Liver (tissue), 7 donors: ENCODE measurements at regions not wholly inside any gene's neighbourhood (a gene's known extent, or its start where the extent isn't known, plus 50 kb on each side); places are given as distances from the start of the nearest gene placed in this dataset.

Source experiments
- DNase-seq: peaks from one replicate; pipeline ENCODE4 v3.0.0-alpha.2; 2017; ENCODE audit warnings: low spot score
- H3K27ac ChIP-seq, 2 donors: one replicate each; pipeline ENCODE4 v1.7.0; 2013; ENCODE audit warnings: inconsistent platforms in 2 of 2, low read length in 2 of 2, control low read depth in 1 of 2, low read depth in 1 of 2, mild to moderate bottlenecking in 1 of 2
- H3K27me3 ChIP-seq, 4 donors: one replicate each; pipeline versions ENCODE4 v1.6.1 to v1.7.0; 2013; ENCODE audit warnings: low read length in 3 of 4, inconsistent platforms in 1 of 4, mild to moderate bottlenecking in 1 of 4, moderate library complexity in 1 of 4; ENCODE audit not compliant: control insufficient read depth in 4 of 4, insufficient read depth in 4 of 4
- H3K36me3 ChIP-seq, 4 donors: one replicate each; pipeline versions ENCODE4 v1.6.1 to v1.7.0; 2013; ENCODE audit warnings: low read length in 3 of 4, mild to moderate bottlenecking in 3 of 4, low read depth in 1 of 4, moderate library complexity in 1 of 4; ENCODE audit not compliant: control insufficient read depth in 4 of 4, insufficient read depth in 3 of 4
- H3K4me1 ChIP-seq, 4 donors: one replicate each; pipeline versions ENCODE4 v1.6.1 to v1.7.0; 2013; ENCODE audit warnings: low read length in 3 of 4, mild to moderate bottlenecking in 3 of 4, moderate library complexity in 1 of 4; ENCODE audit not compliant: control insufficient read depth in 4 of 4, insufficient read depth in 4 of 4
- H3K4me3 ChIP-seq, 3 donors: one replicate each; pipeline versions ENCODE4 v1.6.1 to v1.7.0; 2013; ENCODE audit warnings: low read length in 3 of 3, control low read depth in 1 of 3, low read depth in 1 of 3, mild to moderate bottlenecking in 1 of 3
- H3K9ac ChIP-seq, 2 donors: one replicate each; pipeline ENCODE4 v1.7.0; 2013; ENCODE audit warnings: low read length in 2 of 2, mild to moderate bottlenecking in 2 of 2, moderate library complexity in 2 of 2, control low read depth in 1 of 2, low read depth in 1 of 2
- H3K9me3 ChIP-seq, 4 donors: one replicate each; pipeline versions ENCODE4 v1.6.1 to v1.7.0; 2013; ENCODE audit warnings: low read length in 3 of 4; ENCODE audit not compliant: control insufficient read depth in 4 of 4
- EGR1 ChIP-seq, 2 donors: IDR thresholded peaks; 2 replicates each; pipeline ENCODE4 v1.6.1; 2016 to 2018; ENCODE audit warnings: antibody characterized with exemption in 2 of 2, low read depth in 2 of 2
- FOXA1 ChIP-seq: IDR thresholded peaks from 2 replicates; pipeline ENCODE4 v1.6.1; 2016; ENCODE audit warnings: antibody characterized with exemption
- GABPA ChIP-seq, 2 donors: IDR thresholded peaks in 1 of 2; conservative IDR thresholded peaks in 1 of 2; 2 replicates each; pipeline ENCODE4 v1.6.1; 2016; ENCODE audit warnings: antibody characterized with exemption in 2 of 2, mild to moderate bottlenecking in 1 of 2, moderate library complexity in 1 of 2
- HNF4A ChIP-seq, 2 donors: conservative IDR thresholded peaks; 2 replicates each; pipeline ENCODE4 v1.6.1; 2016; ENCODE audit warnings: antibody characterized with exemption in 2 of 2, mild to moderate bottlenecking in 2 of 2
- HNF4G ChIP-seq: IDR thresholded peaks from 2 replicates; pipeline ENCODE4 v1.6.1; 2016; ENCODE audit warnings: antibody characterized with exemption
- JUND ChIP-seq, 2 donors: IDR thresholded peaks; 2 replicates each; pipeline ENCODE4 v1.6.1; 2016; ENCODE audit warnings: antibody characterized with exemption in 2 of 2
- NR2F2 ChIP-seq: IDR thresholded peaks from 2 replicates; pipeline ENCODE4 v1.6.1; 2016; ENCODE audit warnings: antibody characterized with exemption
- RAD21 ChIP-seq, 2 donors: IDR thresholded peaks; 2 replicates each; pipeline ENCODE4 v1.6.1; 2016; ENCODE audit warnings: antibody characterized with exemption in 2 of 2, mild to moderate bottlenecking in 2 of 2
- RXRA ChIP-seq, 2 donors: IDR thresholded peaks; 2 replicates each; pipeline ENCODE4 v1.6.1; 2017 to 2018; ENCODE audit warnings: antibody characterized with exemption in 2 of 2, mild to moderate bottlenecking in 1 of 2
- SP1 ChIP-seq: IDR thresholded peaks from 2 replicates; pipeline ENCODE4 v1.6.1; 2018; ENCODE audit warnings: antibody characterized with exemption, mild to moderate bottlenecking
- TAF1 ChIP-seq: conservative IDR thresholded peaks from 2 replicates; pipeline ENCODE4 v1.6.1; 2016; ENCODE audit warnings: antibody characterized with exemption, mild to moderate bottlenecking
- YY1 ChIP-seq: IDR thresholded peaks from 2 replicates; pipeline ENCODE4 v1.6.1; 2016; ENCODE audit warnings: antibody characterized with exemption, mild to moderate bottlenecking
- WGBS: extraction: QIAGEN DNeasy Blood & Tissue Kit; methylation state at CpG from one replicate; pipeline ENCODE4 v1.1.7; 2013; 5-methylcytosine and 5-hydroxymethylcytosine counted together
- TF ChIP-seq, protein P1 (sequence below): IDR thresholded peaks from 2 replicates; pipeline ENCODE4 v1.6.1; 2016; ENCODE audit warnings: antibody characterized with exemption
- TF ChIP-seq, protein P2 (sequence below): IDR thresholded peaks from 2 replicates; pipeline ENCODE4 v1.6.1; 2016; ENCODE audit warnings: antibody characterized with exemption
- TF ChIP-seq, protein P3 (sequence below): IDR thresholded peaks from 2 replicates; pipeline ENCODE4 v1.6.1; 2016; ENCODE audit warnings: antibody characterized with exemption
- TF ChIP-seq, protein P4 (sequence below): IDR thresholded peaks from 2 replicates; pipeline ENCODE4 v1.6.1; 2016; ENCODE audit warnings: antibody characterized with exemption, mild to moderate bottlenecking
- donor health status: healthy.
- donor health status: healthy.
- donor health status: healthy.
- donor health status: healthy.

DNA sequence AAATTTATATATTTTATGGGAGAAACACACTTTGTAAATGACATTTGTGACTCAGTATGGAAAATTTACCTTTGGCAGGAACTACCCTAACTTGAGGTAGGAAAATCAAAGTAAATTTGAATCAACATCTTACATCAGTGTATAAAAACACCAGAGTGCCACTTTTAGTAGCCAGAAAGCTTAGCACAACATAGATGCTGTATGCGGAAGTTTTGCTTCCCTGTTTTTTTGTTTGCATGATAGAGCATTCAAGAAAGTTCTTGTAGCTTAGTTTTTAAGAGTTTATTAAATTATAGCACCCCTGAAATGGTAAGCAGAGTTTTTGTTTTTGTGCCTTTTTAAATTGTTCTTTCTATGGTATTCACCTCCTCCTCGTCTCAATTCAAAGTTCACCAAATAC, 120.8 kb upstream of the RAP2B start:
- WGBS: 94% methylated on average over 2 of the region's 2 CpGs
- no peaks in the 10 kb centered on the region for H3K36me3 ChIP-seq
- H3K9me3 ChIP-seq: no peaks in the 10 kb centered on the region
- no peak overlapping the region for H3K27ac ChIP-seq
- H3K27me3 ChIP-seq: peaks cover 0 to 2% (median 0%) of the 10 kb centered on the region in 4 donors
- H3K4me3 ChIP-seq: no peak overlapping the region
- TF ChIP-seq JUND (IDR thresholded peaks at IDR 0.05): no peak
- TF ChIP-seq GABPA (IDR thresholded peaks at IDR 0.05 in 1 of 2, conservative IDR thresholded peaks at IDR 0.05 in 1 of 2): no peak
- no peak for TF ChIP-seq TAF1
- no peak for TF ChIP-seq EGR1 (IDR thresholded peaks at IDR 0.05; ENCODE audit: low read depth in 2 of 2)
- TF ChIP-seq, protein P1, sequence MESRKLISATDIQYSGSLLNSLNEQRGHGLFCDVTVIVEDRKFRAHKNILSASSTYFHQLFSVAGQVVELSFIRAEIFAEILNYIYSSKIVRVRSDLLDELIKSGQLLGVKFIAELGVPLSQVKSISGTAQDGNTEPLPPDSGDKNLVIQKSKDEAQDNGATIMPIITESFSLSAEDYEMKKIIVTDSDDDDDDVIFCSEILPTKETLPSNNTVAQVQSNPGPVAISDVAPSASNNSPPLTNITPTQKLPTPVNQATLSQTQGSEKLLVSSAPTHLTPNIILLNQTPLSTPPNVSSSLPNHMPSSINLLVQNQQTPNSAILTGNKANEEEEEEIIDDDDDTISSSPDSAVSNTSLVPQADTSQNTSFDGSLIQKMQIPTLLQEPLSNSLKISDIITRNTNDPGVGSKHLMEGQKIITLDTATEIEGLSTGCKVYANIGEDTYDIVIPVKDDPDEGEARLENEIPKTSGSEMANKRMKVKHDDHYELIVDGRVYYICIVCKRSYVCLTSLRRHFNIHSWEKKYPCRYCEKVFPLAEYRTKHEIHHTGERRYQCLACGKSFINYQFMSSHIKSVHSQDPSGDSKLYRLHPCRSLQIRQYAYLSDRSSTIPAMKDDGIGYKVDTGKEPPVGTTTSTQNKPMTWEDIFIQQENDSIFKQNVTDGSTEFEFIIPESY: no peak
- TF ChIP-seq RXRA (IDR thresholded peaks at IDR 0.05): no peak
- TF ChIP-seq FOXA1: no peak
- no peak for TF ChIP-seq SP1
- TF ChIP-seq HNF4G: no peak
- TF ChIP-seq, protein P2, sequence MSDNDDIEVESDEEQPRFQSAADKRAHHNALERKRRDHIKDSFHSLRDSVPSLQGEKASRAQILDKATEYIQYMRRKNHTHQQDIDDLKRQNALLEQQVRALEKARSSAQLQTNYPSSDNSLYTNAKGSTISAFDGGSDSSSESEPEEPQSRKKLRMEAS: no peak
- no peak for TF ChIP-seq YY1
- TF ChIP-seq, protein P3, sequence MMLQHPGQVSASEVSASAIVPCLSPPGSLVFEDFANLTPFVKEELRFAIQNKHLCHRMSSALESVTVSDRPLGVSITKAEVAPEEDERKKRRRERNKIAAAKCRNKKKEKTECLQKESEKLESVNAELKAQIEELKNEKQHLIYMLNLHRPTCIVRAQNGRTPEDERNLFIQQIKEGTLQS: no peak
- TF ChIP-seq, protein P4, sequence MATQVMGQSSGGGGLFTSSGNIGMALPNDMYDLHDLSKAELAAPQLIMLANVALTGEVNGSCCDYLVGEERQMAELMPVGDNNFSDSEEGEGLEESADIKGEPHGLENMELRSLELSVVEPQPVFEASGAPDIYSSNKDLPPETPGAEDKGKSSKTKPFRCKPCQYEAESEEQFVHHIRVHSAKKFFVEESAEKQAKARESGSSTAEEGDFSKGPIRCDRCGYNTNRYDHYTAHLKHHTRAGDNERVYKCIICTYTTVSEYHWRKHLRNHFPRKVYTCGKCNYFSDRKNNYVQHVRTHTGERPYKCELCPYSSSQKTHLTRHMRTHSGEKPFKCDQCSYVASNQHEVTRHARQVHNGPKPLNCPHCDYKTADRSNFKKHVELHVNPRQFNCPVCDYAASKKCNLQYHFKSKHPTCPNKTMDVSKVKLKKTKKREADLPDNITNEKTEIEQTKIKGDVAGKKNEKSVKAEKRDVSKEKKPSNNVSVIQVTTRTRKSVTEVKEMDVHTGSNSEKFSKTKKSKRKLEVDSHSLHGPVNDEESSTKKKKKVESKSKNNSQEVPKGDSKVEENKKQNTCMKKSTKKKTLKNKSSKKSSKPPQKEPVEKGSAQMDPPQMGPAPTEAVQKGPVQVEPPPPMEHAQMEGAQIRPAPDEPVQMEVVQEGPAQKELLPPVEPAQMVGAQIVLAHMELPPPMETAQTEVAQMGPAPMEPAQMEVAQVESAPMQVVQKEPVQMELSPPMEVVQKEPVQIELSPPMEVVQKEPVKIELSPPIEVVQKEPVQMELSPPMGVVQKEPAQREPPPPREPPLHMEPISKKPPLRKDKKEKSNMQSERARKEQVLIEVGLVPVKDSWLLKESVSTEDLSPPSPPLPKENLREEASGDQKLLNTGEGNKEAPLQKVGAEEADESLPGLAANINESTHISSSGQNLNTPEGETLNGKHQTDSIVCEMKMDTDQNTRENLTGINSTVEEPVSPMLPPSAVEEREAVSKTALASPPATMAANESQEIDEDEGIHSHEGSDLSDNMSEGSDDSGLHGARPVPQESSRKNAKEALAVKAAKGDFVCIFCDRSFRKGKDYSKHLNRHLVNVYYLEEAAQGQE: no peak
- TF ChIP-seq NR2F2: no peak
- no peak for TF ChIP-seq HNF4A (conservative IDR thresholded peaks at IDR 0.05)
- no peak for TF ChIP-seq RAD21 (IDR thresholded peaks at IDR 0.05)
- H3K4me1 ChIP-seq: peaks cover 0 to 2% (median 0%) of the 10 kb centered on the region in 4 donors
- no peak for DNase-seq
- H3K9ac ChIP-seq: no peak overlapping the region

DNA sequence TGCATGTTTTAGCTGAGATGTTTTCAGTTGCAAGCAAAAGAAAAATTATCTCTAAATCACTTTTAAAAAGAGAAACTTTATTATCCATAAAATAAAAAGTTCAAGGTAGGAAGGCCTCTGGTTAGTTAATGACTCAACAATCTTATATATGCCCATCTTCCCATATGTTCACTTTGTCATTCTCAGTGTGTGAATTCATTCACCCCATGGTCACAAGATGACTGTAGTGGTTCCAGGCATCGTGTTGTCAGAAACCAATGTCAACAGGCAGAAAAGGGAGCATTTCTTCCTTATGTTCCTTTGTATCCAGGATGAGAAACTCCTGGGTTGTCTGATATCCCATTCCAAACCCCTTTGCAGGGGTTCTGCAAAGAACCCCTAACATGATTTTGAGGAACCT, 119.9 kb upstream of the RAP2B start:
- 85% methylated on average over 1 of the region's 1 CpG for WGBS
- Histone ChIP-seq H3K36me3 (no peaks in the 10 kb centered on the region), H3K27me3 (peaks cover 0 to 2% (median 0%) of the 10 kb centered on the region in 4 donors), H3K9ac (no peak overlapping the region), H3K27ac (no peak overlapping the region), H3K4me1 (peaks cover 0 to 2% (median 0%) of the 10 kb centered on the region in 4 donors), H3K4me3 (no peak overlapping the region), H3K9me3 (no peaks in the 10 kb centered on the region)
- DNase-seq: no peak
- TF ChIP-seq, protein P3: no peak
- TF ChIP-seq SP1: no peak
